ENCODE measurements at regions not wholly inside any gene's neighbourhood (a gene's known extent, or its start where the extent isn't known, plus 50 kb on each side); places are given as distances from the start of the nearest gene placed in this dataset.
"Not testable (repeated sequence)": the region's sequence is repeated elsewhere in the genome, so short reads cannot be mapped to it uniquely, and the experiment has no call there.

DNA sequence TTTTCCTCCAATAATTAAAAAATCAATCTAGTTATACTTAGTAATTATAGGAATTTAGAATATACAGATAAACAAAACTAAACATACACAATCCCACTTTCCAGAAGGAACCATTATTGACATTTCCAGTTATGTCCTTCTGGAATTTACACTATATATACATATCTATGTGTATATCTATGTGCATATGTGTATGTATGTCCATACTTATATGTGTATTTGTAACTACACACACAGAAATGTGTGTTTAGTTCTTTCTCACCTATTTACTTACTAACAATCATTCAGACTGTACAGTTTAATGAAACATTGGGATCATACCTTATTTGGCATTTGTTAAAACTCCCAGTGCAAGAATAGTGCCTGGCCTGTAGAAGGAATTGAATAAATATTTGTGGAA is 126.4 kb downstream of the FHIP1A start:
- Histone ChIP-seq H3K27ac (ENCODE audit: low read length) (no peak overlapping the region), H3K4me3 (ENCODE audit: low read length) (no peak overlapping the region), H3K9me3 (ENCODE audit: control insufficient read depth, insufficient read depth, low read length) (no peaks in the 10 kb centered on the region), H3K36me3 (ENCODE audit: control insufficient read depth, insufficient read depth, low read length) (no peaks in the 10 kb centered on the region), H3K27me3 (ENCODE audit: control insufficient read depth, insufficient read depth, low read length) (no peaks in the 10 kb centered on the region), H3K4me1 (ENCODE audit: control insufficient read depth, insufficient read depth, low read length) (peaks cover 2% of the 10 kb centered on the region; the same call in 1 of the 2 replicates)
- DNase-seq (ENCODE audit: low read depth, low spot score), result no peak

- H3K4me3 ChIP-seq (ENCODE audit: low read length), result no peak overlapping the region
- no peaks in the 10 kb centered on the region for H3K27me3 ChIP-seq (ENCODE audit: control insufficient read depth, insufficient read depth, low read length)
- H3K9me3 ChIP-seq (ENCODE audit: control insufficient read depth, insufficient read depth, low read length), result no peaks in the 10 kb centered on the region
- H3K4me1 ChIP-seq (ENCODE audit: control insufficient read depth, insufficient read depth, low read length), result peaks cover 2% of the 10 kb centered on the region; the same call in 1 of the 2 replicates
- H3K27ac ChIP-seq (ENCODE audit: low read length), result no peak overlapping the region
- H3K36me3 ChIP-seq (ENCODE audit: control insufficient read depth, insufficient read depth, low read length), result no peaks in the 10 kb centered on the region
- DNase-seq (ENCODE audit: low read depth, low spot score), result no peak
Measured at GRCh38 chr4:151537687-151538086, 128.7 kb downstream of the FHIP1A start.

DNA sequence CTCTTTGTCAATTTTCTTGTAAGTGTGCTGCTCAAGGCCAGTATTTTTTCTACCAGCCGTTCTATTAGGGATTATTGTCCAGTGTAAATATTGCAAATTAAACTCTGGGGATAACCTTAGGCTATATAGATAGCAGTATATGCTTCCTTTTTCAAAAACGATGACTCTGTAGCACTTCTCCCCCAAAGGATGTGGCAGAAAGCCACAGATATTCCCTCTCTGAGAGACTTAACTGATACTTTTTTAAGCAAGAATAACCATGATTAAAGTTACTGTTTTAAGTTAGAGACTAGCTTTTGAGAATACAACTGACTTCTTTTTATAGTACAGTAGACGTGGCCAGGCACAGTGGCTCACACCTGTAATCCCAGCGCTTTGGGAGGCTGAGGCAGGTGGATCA is 130.0 kb downstream of the FHIP1A start:
- Histone ChIP-seq H3K36me3 (ENCODE audit: control insufficient read depth, insufficient read depth, low read length) (no peaks in the 10 kb centered on the region), H3K27ac (ENCODE audit: low read length) (no peak overlapping the region), H3K9me3 (ENCODE audit: control insufficient read depth, insufficient read depth, low read length) (no peaks in the 10 kb centered on the region), H3K4me1 (ENCODE audit: control insufficient read depth, insufficient read depth, low read length) (peaks cover 2% of the 10 kb centered on the region; the same call in 1 of the 2 replicates), H3K27me3 (ENCODE audit: control insufficient read depth, insufficient read depth, low read length) (no peaks in the 10 kb centered on the region), H3K4me3 (ENCODE audit: low read length) (no peak overlapping the region)
- no peak for DNase-seq (ENCODE audit: low read depth, low spot score)
- WGBS (ENCODE audit: insufficient coverage, insufficient read length), result no CpG with 5 or more reads among the region's 4 CpGs

DNA sequence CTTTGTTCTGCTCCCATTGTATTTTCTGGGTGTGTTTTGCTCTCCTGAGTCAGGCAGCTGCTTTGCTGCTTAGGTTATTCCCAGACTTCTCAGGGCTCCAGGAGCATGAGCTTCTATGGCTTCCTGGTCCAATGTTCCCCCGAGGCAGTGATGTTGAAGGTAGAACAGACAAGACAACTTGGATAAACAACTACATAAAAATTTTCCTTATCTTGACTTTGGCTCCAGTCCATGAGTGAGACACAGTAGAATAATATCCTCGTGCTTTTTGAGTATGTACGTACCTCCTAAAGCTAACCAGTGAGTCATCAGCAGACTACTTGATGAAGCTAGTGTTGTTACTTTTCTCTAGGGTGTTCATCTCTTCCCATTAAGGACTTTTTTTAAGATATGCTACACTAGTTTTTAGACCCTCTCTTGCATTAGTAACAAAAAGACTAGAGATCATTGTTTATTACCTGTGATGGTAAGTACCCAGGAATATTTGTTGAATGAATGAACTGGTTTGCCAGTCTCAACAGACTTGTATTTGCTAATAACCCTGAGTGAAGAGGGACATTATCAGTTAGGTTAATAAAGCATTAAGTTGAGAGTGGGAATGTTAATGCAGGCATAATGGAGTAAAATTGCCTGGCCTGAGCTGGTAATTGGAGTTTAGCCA is 131.9 kb downstream of the FHIP1A start:
- peaks cover 2% of the 10 kb centered on the region; the same call in 1 of the 2 replicates for H3K4me1 ChIP-seq (ENCODE audit: control insufficient read depth, insufficient read depth, low read length)
- H3K9me3 ChIP-seq (ENCODE audit: control insufficient read depth, insufficient read depth, low read length), result no peaks in the 10 kb centered on the region
- DNase-seq (ENCODE audit: low read depth, low spot score), result no peak
- H3K27me3 ChIP-seq (ENCODE audit: control insufficient read depth, insufficient read depth, low read length), result no peaks in the 10 kb centered on the region
- WGBS (ENCODE audit: insufficient coverage, insufficient read length), result no CpG with 5 or more reads among the region's 3 CpGs
- H3K27ac ChIP-seq (ENCODE audit: low read length), result no peak overlapping the region
- H3K36me3 ChIP-seq (ENCODE audit: control insufficient read depth, insufficient read depth, low read length), result no peaks in the 10 kb centered on the region
- no peak overlapping the region for H3K4me3 ChIP-seq (ENCODE audit: low read length)

DNA sequence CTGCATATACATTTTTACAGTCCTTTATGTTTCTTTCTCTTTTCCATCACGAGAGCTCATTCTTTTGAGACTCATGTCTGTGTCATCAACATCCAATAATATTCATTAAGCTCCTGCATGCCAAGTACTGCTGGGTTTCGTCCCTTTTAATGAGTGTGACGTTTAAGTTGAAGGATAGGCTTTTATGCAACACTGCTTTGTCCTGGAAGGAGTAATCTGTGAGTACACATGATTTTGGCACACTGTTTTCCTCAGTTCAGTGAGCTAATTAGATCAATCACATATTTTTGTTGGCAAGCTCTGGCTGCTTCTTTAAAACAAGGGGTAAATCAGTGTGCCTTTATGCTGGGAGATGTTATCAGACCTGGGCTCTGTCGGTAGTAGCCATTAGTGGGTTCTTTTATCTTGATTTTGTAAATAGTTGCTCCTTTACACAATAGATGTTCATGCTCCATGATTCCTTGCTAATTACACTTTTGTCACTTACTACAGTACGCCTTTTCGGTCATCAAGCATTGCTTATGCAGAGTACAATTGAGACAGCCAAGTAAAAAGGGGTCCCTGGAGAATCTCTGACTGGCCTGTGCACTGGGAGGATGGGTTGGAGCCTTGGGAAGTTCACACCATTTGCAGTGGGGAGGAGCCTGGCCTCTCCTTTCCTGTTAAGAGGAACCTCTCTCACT is 132.6 kb downstream of the FHIP1A start:
- no peak overlapping the region for H3K4me3 ChIP-seq (ENCODE audit: low read length)
- no peaks in the 10 kb centered on the region for H3K36me3 ChIP-seq (ENCODE audit: control insufficient read depth, insufficient read depth, low read length)
- H3K27ac ChIP-seq (ENCODE audit: low read length), result no peak overlapping the region
- no CpG with 5 or more reads among the region's 6 CpGs for WGBS (ENCODE audit: insufficient coverage, insufficient read length)
- peaks cover 2% of the 10 kb centered on the region; the same call in 1 of the 2 replicates for H3K4me1 ChIP-seq (ENCODE audit: control insufficient read depth, insufficient read depth, low read length)
- no peaks in the 10 kb centered on the region for H3K27me3 ChIP-seq (ENCODE audit: control insufficient read depth, insufficient read depth, low read length)
- no peak for DNase-seq (ENCODE audit: low read depth, low spot score)
- H3K9me3 ChIP-seq (ENCODE audit: control insufficient read depth, insufficient read depth, low read length), result no peaks in the 10 kb centered on the region

DNA sequence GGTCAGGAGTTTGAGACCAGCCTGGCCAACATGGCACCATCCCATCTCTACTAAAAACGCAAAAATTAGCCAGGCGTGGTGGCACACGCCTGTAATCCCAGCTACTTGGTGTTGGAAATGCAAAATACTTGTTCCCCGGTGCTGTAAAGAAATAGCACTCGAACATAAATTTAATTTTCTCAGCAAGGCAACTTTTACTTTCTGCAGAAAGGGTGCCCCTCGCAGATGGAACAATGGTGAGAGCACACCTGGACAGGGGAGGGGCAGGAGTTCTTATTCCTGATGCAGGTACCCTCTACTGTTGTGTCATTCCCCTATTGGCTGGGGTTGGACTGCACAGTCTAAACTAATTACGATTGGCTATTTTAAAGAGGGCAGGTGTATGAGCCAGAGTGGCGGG is 139.7 kb downstream of the FHIP1A start:
- Histone ChIP-seq H3K27me3 (ENCODE audit: control insufficient read depth, insufficient read depth, low read length) (no peaks in the 10 kb centered on the region), H3K36me3 (ENCODE audit: control insufficient read depth, insufficient read depth, low read length) (peaks cover 8% of the 10 kb centered on the region; the same call in 1 of the 2 replicates), H3K4me1 (ENCODE audit: control insufficient read depth, insufficient read depth, low read length) (peaks cover 1% of the 10 kb centered on the region; the same call in 1 of the 2 replicates), H3K4me3 (ENCODE audit: low read length) (no peak overlapping the region), H3K27ac (ENCODE audit: low read length) (no peak overlapping the region), H3K9me3 (ENCODE audit: control insufficient read depth, insufficient read depth, low read length) (peaks cover 9% of the 10 kb centered on the region)
- no CpG with 5 or more reads among the region's 8 CpGs for WGBS (ENCODE audit: insufficient coverage, insufficient read length)
- DNase-seq (ENCODE audit: low read depth, low spot score), result no peak

GRCh38 chr4:151549378-151549777 is 140.4 kb downstream of the FHIP1A start:
- not testable (repeated sequence) for H3K27me3 ChIP-seq (ENCODE audit: control insufficient read depth, insufficient read depth, low read length); H3K36me3 ChIP-seq (ENCODE audit: control insufficient read depth, insufficient read depth, low read length); H3K4me1 ChIP-seq (ENCODE audit: control insufficient read depth, insufficient read depth, low read length); DNase-seq (ENCODE audit: low read depth, low spot score); H3K27ac ChIP-seq (ENCODE audit: low read length); H3K4me3 ChIP-seq (ENCODE audit: low read length); H3K9me3 ChIP-seq (ENCODE audit: control insufficient read depth, insufficient read depth, low read length)
- WGBS (ENCODE audit: insufficient coverage, insufficient read length), result no CpG with 5 or more reads among the region's 2 CpGs

DNA sequence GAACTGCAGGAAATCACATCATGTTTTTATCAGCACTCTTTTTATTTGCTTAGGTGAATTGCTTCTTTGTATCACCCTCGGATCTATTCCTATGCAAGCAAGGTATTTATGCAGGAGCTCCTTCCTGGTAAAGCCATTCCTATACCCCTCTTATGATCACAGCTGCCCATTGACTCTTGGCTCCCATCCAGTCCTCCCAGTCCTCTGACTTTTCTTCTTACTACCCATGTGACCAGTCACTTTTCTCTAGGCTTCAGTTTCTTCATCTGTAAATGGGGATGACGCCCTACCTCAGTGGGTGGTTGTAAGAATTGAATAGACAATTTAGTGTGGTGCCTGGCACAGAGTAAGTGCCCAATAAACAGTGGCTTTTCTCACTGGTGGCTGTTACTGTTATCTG is 144.9 kb downstream of the FHIP1A start:
- Histone ChIP-seq H3K9me3 (ENCODE audit: control insufficient read depth, insufficient read depth, low read length) (peaks cover 2% of the 10 kb centered on the region; the same call in 1 of the 2 replicates), H3K4me1 (ENCODE audit: control insufficient read depth, insufficient read depth, low read length) (peaks cover 3% of the 10 kb centered on the region; the same call in 1 of the 2 replicates), H3K36me3 (ENCODE audit: control insufficient read depth, insufficient read depth, low read length) (no peaks in the 10 kb centered on the region), H3K4me3 (ENCODE audit: low read length) (no peak overlapping the region), H3K27ac (ENCODE audit: low read length) (no peak overlapping the region), H3K27me3 (ENCODE audit: control insufficient read depth, insufficient read depth, low read length) (no peaks in the 10 kb centered on the region)
- no peak for DNase-seq (ENCODE audit: low read depth, low spot score)
- WGBS (ENCODE audit: insufficient coverage, insufficient read length), result no CpG with 5 or more reads among the region's 2 CpGs

- H3K9me3 ChIP-seq (ENCODE audit: control insufficient read depth, insufficient read depth, low read length), result peaks cover 2% of the 10 kb centered on the region; the same call in 1 of the 2 replicates
- WGBS (ENCODE audit: insufficient coverage, insufficient read length), result no CpG with 5 or more reads among the region's 1 CpG
- no peak for DNase-seq (ENCODE audit: low read depth, low spot score)
- no peak overlapping the region for H3K27ac ChIP-seq (ENCODE audit: low read length)
- peaks cover 3% of the 10 kb centered on the region; the same call in 1 of the 2 replicates for H3K4me1 ChIP-seq (ENCODE audit: control insufficient read depth, insufficient read depth, low read length)
- no peak overlapping the region for H3K4me3 ChIP-seq (ENCODE audit: low read length)
- no peaks in the 10 kb centered on the region for H3K27me3 ChIP-seq (ENCODE audit: control insufficient read depth, insufficient read depth, low read length)
- H3K36me3 ChIP-seq (ENCODE audit: control insufficient read depth, insufficient read depth, low read length), result no peaks in the 10 kb centered on the region
Measured at GRCh38 chr4:151555151-151555945, 146.4 kb downstream of the FHIP1A start.

DNA sequence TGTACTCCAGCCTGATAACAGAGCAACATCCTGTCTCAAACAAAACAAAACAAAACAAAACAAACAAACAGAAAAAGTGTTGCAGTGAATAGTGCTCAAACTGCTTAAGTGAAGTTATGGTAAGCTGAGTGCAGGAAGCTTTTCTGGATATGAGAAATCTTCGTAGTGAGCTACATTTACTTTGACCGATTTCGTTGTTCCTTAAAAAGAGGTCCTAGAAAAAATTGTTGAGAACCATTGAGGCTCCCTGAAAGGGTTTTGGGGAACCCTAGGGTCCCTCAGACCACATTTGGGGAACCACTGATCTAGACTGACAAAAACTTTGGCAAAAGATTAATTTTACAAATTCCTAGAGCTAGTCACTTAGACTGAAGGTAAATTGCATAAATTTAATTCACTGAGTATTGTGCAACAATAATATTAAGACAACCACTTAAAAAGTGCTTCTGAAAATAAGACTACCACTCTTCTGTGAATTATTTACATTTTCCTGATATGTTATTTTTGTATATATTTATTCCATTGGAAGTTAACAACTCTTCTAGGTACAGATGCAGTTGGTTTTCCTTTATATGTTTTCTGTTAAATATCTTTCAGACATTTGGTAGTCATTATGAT is 149.6 kb downstream of the FHIP1A start:
- Histone ChIP-seq H3K4me3 (ENCODE audit: low read length) (no peak overlapping the region), H3K4me1 (ENCODE audit: control insufficient read depth, insufficient read depth, low read length) (peaks cover 2% of the 10 kb centered on the region; the same call in 1 of the 2 replicates), H3K27ac (ENCODE audit: low read length) (no peak overlapping the region), H3K36me3 (ENCODE audit: control insufficient read depth, insufficient read depth, low read length) (no peaks in the 10 kb centered on the region), H3K9me3 (ENCODE audit: control insufficient read depth, insufficient read depth, low read length) (no peaks in the 10 kb centered on the region), H3K27me3 (ENCODE audit: control insufficient read depth, insufficient read depth, low read length) (no peaks in the 10 kb centered on the region)
- no CpG with 5 or more reads among the region's 3 CpGs for WGBS (ENCODE audit: insufficient coverage, insufficient read length)
- no peak for DNase-seq (ENCODE audit: low read depth, low spot score)

All from iPS DF 6.9 (cell line).